Liver (tissue), 8 donors: ENCODE measurements at regions not wholly inside any gene's neighbourhood (a gene's known extent, or its start where the extent isn't known, plus 50 kb on each side); places are given as distances from the start of the nearest gene placed in this dataset.

Source experiments
- DNase-seq: peaks from one replicate; pipeline ENCODE4 v3.0.0-alpha.2; 2017; ENCODE audit warnings: low spot score
- H3K27ac ChIP-seq, 2 donors: one replicate each; pipeline ENCODE4 v1.7.0; 2013; ENCODE audit warnings: inconsistent platforms in 2 of 2, low read length in 2 of 2, control low read depth in 1 of 2, low read depth in 1 of 2, mild to moderate bottlenecking in 1 of 2
- H3K27me3 ChIP-seq, 4 donors: one replicate each; pipeline versions ENCODE4 v1.6.1 to v1.7.0; 2013; ENCODE audit warnings: low read length in 3 of 4, inconsistent platforms in 1 of 4, mild to moderate bottlenecking in 1 of 4, moderate library complexity in 1 of 4; ENCODE audit not compliant: control insufficient read depth in 4 of 4, insufficient read depth in 4 of 4
- H3K36me3 ChIP-seq, 4 donors: one replicate each; pipeline versions ENCODE4 v1.6.1 to v1.7.0; 2013; ENCODE audit warnings: low read length in 3 of 4, mild to moderate bottlenecking in 3 of 4, low read depth in 1 of 4, moderate library complexity in 1 of 4; ENCODE audit not compliant: control insufficient read depth in 4 of 4, insufficient read depth in 3 of 4
- H3K4me1 ChIP-seq, 4 donors: one replicate each; pipeline versions ENCODE4 v1.6.1 to v1.7.0; 2013; ENCODE audit warnings: low read length in 3 of 4, mild to moderate bottlenecking in 3 of 4, moderate library complexity in 1 of 4; ENCODE audit not compliant: control insufficient read depth in 4 of 4, insufficient read depth in 4 of 4
- H3K4me3 ChIP-seq, 3 donors: one replicate each; pipeline versions ENCODE4 v1.6.1 to v1.7.0; 2013; ENCODE audit warnings: low read length in 3 of 3, control low read depth in 1 of 3, low read depth in 1 of 3, mild to moderate bottlenecking in 1 of 3
- H3K9ac ChIP-seq, 2 donors: one replicate each; pipeline ENCODE4 v1.7.0; 2013; ENCODE audit warnings: low read length in 2 of 2, mild to moderate bottlenecking in 2 of 2, moderate library complexity in 2 of 2, control low read depth in 1 of 2, low read depth in 1 of 2
- H3K9me3 ChIP-seq, 4 donors: one replicate each; pipeline versions ENCODE4 v1.6.1 to v1.7.0; 2013; ENCODE audit warnings: low read length in 3 of 4; ENCODE audit not compliant: control insufficient read depth in 4 of 4
- ATF3 ChIP-seq: IDR thresholded peaks from 2 replicates; pipeline ENCODE4 v1.6.1; 2016; ENCODE audit warnings: antibody characterized with exemption
- CTCF ChIP-seq: fragments of 150-350 bp; IDR thresholded peaks from 2 replicates; pipeline ENCODE4 v1.5.1; 2017; ENCODE audit warnings: improper control_type of control experiment, low read depth, low read length; ENCODE audit not compliant: missing input control
- FOXA1 ChIP-seq: IDR thresholded peaks from 2 replicates; pipeline ENCODE4 v1.6.1; 2016; ENCODE audit warnings: antibody characterized with exemption
- FOXA2 ChIP-seq: IDR thresholded peaks from 2 replicates; pipeline ENCODE4 v1.6.1; 2016; ENCODE audit warnings: antibody characterized with exemption
- GABPA ChIP-seq, 2 donors: IDR thresholded peaks in 1 of 2; conservative IDR thresholded peaks in 1 of 2; 2 replicates each; pipeline ENCODE4 v1.6.1; 2016; ENCODE audit warnings: antibody characterized with exemption in 2 of 2, mild to moderate bottlenecking in 1 of 2, moderate library complexity in 1 of 2
- HNF4A ChIP-seq, 2 donors: conservative IDR thresholded peaks; 2 replicates each; pipeline ENCODE4 v1.6.1; 2016; ENCODE audit warnings: antibody characterized with exemption in 2 of 2, mild to moderate bottlenecking in 2 of 2
- HNF4G ChIP-seq: IDR thresholded peaks from 2 replicates; pipeline ENCODE4 v1.6.1; 2016; ENCODE audit warnings: antibody characterized with exemption
- JUND ChIP-seq, 2 donors: IDR thresholded peaks; 2 replicates each; pipeline ENCODE4 v1.6.1; 2016; ENCODE audit warnings: antibody characterized with exemption in 2 of 2
- MAX ChIP-seq: IDR thresholded peaks from 2 replicates; pipeline ENCODE4 v1.6.1; 2016; ENCODE audit warnings: antibody characterized with exemption
- RAD21 ChIP-seq, 2 donors: IDR thresholded peaks; 2 replicates each; pipeline ENCODE4 v1.6.1; 2016; ENCODE audit warnings: antibody characterized with exemption in 2 of 2, mild to moderate bottlenecking in 2 of 2
- REST ChIP-seq: IDR thresholded peaks from 2 replicates; pipeline ENCODE4 v1.6.1; 2016; ENCODE audit warnings: antibody characterized with exemption, mild to moderate bottlenecking
- RXRA ChIP-seq, 2 donors: IDR thresholded peaks; 2 replicates each; pipeline ENCODE4 v1.6.1; 2017 to 2018; ENCODE audit warnings: antibody characterized with exemption in 2 of 2, mild to moderate bottlenecking in 1 of 2
- SP1 ChIP-seq: IDR thresholded peaks from 2 replicates; pipeline ENCODE4 v1.6.1; 2018; ENCODE audit warnings: antibody characterized with exemption, mild to moderate bottlenecking
- TAF1 ChIP-seq: conservative IDR thresholded peaks from 2 replicates; pipeline ENCODE4 v1.6.1; 2016; ENCODE audit warnings: antibody characterized with exemption, mild to moderate bottlenecking
- YY1 ChIP-seq: IDR thresholded peaks from 2 replicates; pipeline ENCODE4 v1.6.1; 2016; ENCODE audit warnings: antibody characterized with exemption, mild to moderate bottlenecking
- ZBTB33 ChIP-seq: IDR thresholded peaks from 2 replicates; pipeline ENCODE4 v1.6.1; 2016; ENCODE audit warnings: antibody characterized with exemption
- WGBS: extraction: QIAGEN DNeasy Blood & Tissue Kit; methylation state at CpG from one replicate; pipeline ENCODE4 v1.1.7; 2013; 5-methylcytosine and 5-hydroxymethylcytosine counted together
- donor health status: healthy.
- donor health status: healthy.
- donor health status: healthy.
- donor health status: healthy.
- donor health status: healthy.

GRCh38 chr4:137452799-137453198 is 79.5 kb downstream of the PCDH18 start:
- TF ChIP-seq HNF4G (no peak), JUND (IDR thresholded peaks at IDR 0.05) (no peak), HNF4A (conservative IDR thresholded peaks at IDR 0.05) (no peak), RXRA (IDR thresholded peaks at IDR 0.05) (no peak), TAF1 (no peak), SP1 (no peak), ATF3 (no peak), YY1 (no peak), RAD21 (IDR thresholded peaks at IDR 0.05) (no peak), GABPA (IDR thresholded peaks at IDR 0.05 in 1 of 2, conservative IDR thresholded peaks at IDR 0.05 in 1 of 2) (no peak), MAX (no peak), FOXA2 (no peak), REST (no peak), CTCF (no peak), ZBTB33 (no peak)
- H3K9ac ChIP-seq, result no peak overlapping the region

GRCh38 chr4:137451172-137451825 is 81.0 kb downstream of the PCDH18 start:
- no peak overlapping the region for H3K27ac ChIP-seq
- H3K36me3 ChIP-seq, result no peaks in the 10 kb centered on the region
- 60% methylated on average over 3 of the region's 3 CpGs for WGBS
- no peak overlapping the region for H3K9ac ChIP-seq
- peaks cover 0 to 2% (median 0%) of the 10 kb centered on the region in 4 donors for H3K27me3 ChIP-seq
- H3K9me3 ChIP-seq, result no peaks in the 10 kb centered on the region
- no peak overlapping the region for H3K4me3 ChIP-seq
- H3K4me1 ChIP-seq, result no peaks in the 10 kb centered on the region
- DNase-seq, result no peak
- no peak for TF ChIP-seq YY1
- no peak for TF ChIP-seq RAD21 (IDR thresholded peaks at IDR 0.05)
- no peak for TF ChIP-seq HNF4G
- no peak for TF ChIP-seq TAF1
- TF ChIP-seq REST, result no peak
- no peak for TF ChIP-seq HNF4A (conservative IDR thresholded peaks at IDR 0.05)
- TF ChIP-seq RXRA (IDR thresholded peaks at IDR 0.05), result no peak
- TF ChIP-seq MAX, result no peak
- no peak for TF ChIP-seq ATF3
- TF ChIP-seq JUND (IDR thresholded peaks at IDR 0.05), result no peak
- TF ChIP-seq ZBTB33, result no peak
- TF ChIP-seq FOXA1, result no peak

More at GRCh38 chr4:137452799-137453198, 79.5 kb downstream of the PCDH18 start:
- Histone ChIP-seq H3K27ac (no peak overlapping the region), H3K27me3 (no peaks in the 10 kb centered on the region), H3K4me1 (no peaks in the 10 kb centered on the region), H3K36me3 (no peaks in the 10 kb centered on the region), H3K4me3 (no peak overlapping the region), H3K9me3 (no peaks in the 10 kb centered on the region)
- DNase-seq, result no peak
- 69% methylated on average over 1 of the region's 1 CpG for WGBS
